ENCODE measurements at regions not wholly inside any gene's neighbourhood (a gene's known extent, or its start where the extent isn't known, plus 50 kb on each side); places are given as distances from the start of the nearest gene placed in this dataset.
A peak's percentile ranks its signal among the peaks of the same experiment; 100 is the strongest.

DNA sequence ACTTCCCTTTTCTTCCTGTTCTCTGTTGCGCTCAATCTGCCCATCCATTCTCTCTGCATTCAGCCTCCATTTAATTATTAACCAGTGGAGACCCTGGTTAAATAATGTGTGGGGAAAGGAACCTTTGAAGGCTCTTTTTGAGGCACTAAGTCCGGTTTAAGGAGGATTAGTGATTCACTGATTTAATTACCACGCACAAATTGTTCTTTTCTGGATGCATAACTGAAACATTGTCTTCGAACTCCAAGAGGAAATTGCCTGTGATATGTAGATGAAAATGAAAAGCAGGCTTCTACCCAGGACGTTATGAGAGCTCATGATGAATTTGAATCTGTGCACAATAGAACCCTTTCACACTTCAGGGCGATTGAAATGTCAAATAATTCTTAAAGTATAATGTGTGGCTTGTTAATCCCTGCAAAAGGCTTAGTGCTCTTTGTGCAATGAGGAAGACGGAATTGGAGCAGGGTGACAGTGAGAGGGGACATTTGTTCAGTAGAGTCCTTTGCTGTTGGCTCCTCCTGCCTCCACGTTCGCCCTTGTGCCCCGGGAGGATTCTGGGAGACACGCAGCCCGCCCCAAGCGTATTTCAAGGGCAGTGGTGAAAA lies 51.1 kb upstream of the ZNF236 start:
- DNase-seq, result no peak

DNA sequence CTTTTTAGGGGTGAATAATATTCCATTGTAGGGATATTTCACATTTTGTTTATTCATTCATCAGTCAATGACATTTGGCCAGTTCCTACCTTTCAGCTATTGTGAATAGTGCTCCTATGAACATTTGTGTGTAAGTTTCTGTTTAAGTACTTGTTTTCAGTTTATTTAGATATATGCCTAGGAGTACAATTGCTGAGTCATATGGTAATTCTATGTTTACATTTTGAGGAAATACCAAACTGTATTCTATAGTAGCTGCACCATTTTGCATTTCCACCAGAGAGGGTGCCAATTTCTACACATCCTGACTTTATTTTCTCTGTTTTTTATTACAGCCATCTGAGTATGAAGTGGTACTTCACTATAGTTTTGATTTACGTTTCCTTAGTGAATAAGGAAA lies 54.4 kb upstream of the ZNF236 start:
- no peak for DNase-seq

DNA sequence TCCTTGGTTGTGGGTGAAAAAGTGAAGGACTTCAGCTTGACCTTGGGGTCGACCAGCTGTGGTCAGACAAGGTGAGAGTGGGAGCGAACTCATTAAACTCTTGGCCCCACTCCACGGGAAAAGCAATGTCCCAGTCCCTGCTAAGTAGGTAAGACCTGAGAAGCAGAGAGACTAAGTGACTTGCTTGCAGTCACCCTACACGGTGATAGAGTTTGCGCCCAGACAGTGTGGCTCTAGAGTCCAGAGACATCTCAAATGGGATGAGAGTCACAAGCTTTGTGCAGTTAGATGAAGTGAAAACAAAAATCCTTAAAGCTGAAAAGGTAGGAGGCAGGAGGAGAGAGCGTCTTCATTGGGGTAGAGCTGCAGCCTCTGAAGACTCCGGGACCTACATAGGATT lies 55.9 kb upstream of the ZNF236 start:
- no peak for DNase-seq

DNA sequence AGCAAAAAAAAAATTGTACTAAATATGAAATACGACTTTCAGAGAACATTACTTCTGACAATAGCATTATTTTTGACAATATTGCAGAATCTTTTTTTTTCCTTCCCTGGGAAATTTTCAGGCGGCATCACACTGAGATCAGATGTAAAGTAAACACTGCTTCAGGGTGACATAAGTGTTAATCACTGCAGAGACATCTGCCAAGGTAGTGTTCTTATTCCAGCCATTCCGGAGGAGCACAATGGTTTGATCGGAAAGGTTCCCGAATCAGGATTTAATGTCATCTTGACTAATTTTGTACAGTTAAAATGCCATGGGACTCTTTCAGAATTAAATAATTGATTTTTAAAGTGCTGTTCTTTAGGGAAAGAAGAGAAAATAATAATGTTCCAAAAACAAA lies 56.7 kb upstream of the ZNF236 start:
- no peak for DNase-seq

DNA sequence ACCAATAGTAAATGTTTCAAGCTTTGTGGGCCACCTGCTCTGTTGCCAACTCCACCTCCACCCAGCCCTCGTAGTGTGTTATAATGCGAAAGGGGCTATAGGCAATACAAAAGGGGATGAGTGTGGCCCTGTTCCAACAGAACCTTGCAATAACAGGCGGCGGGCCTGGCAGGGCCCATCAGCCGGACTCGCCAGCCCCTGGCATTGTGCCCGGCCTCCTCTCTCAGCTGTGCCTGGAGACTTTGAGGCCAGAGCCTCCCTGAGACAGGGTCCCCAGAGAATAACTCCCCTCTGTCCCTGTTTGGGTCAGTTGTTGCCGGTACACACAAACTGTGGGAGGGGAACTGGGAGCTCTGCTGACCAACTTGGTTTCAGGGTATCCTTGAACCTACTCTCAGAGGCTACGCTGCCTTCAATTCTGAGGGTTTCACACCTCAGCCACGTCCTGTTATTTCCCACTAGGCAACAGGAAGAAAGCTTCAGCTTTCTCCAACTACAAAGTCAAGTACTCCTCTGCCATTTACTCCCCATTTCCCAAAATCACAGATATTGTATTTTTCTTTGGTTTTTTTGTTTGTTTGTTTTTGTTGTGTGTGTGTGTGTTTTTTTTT lies 58.0 kb upstream of the ZNF236 start:
- DNase-seq, result peak; percentile 29

DNA sequence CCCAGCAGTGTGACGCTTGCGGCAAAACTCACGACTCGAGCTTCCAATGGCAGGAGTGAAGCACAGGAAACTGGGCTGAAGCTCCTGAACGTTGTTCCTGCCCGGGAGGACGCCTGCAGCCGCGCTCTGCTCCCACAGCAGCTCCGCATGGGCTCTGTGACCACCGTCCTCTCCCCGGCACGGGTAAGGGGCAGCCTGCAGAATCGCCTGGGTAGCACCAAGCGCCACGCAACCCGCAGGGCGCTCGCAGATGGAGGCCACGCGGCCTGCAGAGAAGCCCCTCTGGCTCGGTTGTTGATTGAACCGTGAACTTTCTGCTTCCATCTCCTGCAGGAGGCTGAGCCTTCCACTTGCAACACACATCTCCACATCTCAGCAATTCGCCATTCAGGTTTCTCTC lies 63.3 kb upstream of the ZNF236 start:
- DNase-seq, result no peak

DNA sequence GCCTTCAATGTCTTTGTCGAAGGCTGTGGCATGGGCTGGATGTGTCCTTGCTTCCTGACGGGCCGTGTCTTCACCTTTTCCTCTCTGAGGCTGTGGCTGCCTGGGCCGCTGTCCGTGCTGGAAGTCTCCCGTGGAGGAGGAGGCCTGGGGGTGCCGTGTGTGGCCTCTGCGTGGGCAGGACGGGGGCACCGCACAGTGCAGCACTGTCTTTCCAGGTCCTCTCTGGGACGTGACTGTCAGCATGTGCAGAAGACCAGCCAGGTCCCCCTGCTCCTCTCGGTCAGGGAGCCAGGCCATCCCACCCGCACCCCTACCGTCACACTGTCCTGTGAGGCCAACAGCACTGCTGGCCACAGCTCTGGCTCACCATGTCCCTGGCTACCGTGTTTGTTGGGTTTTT lies 64.4 kb upstream of the ZNF236 start:
- no peak for DNase-seq

DNA sequence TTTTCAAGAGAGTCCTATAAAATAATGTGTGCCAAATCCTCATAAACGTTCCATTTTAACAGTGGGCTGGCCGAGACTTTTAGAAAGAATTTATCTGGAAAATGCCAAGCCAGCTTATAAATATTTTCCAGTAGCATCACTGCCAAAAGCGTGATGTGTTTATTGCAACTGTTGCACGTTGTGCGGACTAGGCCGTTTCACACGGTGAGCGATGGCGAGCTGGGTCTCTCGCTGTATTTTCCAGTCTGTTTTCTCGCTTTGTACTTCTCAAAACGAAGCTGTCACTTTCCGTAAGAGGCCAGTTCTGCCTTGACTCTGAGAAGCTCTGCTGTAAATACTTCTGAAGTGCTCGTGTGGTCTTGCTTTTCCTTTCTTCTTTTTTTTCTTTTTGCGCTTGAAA lies 65.0 kb upstream of the ZNF236 start:
- DNase-seq, result no peak

DNA sequence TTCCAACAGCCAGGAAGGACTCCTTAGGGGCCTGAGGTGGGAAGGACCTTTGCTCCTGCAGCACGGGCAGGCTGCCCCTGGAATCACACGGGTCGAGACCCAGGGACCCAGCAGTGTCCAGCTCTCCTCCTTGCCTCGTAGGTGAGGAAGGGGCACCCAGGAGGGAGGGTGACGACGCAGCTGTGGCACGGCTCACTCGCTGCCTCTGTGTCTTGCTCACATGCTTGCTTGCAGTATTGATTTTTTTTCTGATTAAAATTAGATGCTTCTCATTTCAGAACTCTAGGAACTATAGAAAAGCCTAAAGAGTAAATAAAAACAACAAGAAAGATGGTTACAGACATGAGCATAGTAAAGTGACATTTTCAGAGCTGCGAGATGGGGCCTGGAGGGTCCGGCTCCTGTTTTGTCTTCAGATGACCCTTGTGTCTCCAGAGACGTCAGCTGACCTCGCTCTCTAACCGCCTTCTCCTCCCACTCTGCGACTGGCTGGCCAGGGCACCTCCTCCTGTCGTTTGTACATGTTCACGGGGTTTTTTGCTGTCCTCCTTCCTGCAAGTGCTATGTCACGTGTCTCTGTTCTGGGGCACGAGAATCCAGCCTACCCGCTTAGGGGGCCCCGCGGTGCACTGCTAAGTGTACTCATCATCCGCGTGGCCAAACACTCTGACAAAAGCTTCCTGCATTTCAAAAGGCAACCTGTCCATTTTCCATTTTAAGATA lies 65.7 kb upstream of the ZNF236 start:
- DNase-seq, result peak; percentile 58

DNA sequence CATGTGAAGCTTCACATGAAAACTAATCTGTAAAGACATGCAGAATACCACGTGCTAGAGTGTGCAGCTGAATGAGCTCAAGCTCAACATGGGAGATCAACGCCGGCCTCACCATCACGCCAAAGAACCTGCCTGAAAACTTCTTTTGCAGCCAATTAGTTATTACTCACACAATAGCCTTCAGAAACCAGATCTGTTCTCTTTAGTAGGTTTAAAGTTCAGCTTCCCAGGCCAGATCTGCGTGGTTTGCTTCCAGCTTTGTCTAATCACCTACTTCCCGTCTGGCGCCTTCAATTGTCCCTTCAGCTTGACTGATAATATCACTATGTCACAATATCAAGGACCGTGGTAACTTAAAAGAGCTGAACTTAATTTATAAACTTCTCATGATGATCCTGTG lies 68.0 kb upstream of the ZNF236 start:
- DNase-seq, result no peak

DNA sequence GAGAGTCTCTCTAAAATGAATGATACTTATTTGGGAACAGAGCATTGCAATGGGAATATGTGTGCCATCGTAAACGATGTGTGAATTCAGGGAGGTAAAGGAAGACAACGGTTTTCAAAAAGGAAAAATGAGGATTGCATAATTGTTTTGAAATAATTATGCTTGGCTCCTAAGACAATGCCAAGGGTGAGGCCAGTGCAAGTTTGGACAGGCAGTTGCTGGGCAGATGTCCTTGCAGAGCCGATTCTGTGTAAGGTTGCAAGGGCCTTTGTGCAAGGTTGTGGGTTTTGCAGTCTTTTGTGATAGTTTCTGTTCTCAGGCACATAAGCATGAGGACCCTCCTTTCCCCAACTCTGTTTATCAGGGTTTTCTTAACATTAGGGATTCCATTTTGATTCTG lies 70.0 kb upstream of the ZNF236 start:
- no peak for DNase-seq

DNA sequence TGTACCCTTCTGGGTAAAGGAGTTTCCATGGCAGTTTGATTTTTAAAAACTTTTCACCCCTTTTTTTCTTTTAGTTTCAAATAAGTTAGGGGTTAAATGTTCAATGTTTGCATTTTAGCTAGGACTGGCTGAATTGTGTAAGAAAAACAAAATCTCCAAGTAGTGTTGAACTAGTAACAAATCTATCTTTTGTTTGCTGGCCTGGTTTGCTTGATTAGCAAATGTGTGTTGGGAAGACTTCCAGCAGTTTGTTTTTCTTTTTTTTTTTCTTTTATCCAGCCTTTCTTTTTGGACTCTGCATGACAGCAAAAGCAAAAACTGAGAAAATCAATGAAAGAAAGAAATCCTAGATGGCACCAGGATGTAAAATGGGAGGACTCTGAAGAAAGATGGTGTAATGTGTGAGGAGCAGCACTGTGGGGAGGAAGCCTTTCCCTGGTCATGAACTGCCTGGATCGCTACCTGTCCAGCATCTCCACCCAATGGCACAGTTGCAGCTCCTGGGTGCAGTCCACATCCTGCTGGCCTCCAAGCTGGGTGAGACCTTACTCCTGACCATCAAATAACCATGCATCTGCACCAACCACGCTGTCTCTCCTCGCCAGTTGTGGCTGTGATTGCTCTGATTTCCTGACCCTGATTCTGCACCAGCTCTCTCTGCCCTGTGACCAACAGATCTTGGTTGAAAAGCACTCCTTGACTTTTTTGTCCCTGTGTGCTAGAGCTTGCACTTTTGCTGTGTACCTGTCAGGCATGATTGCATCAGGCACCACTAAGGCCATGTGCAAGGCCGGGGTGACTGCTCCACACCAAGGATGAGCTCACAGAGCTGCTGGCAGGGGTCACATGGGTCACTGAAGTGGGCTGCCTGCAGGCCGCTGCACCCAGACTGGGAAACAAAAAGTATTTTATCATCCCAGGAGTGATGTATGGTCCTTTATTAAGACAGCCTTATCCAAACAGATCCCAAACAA lies 71.2 kb upstream of the ZNF236 start:
- no peak for DNase-seq

DNA sequence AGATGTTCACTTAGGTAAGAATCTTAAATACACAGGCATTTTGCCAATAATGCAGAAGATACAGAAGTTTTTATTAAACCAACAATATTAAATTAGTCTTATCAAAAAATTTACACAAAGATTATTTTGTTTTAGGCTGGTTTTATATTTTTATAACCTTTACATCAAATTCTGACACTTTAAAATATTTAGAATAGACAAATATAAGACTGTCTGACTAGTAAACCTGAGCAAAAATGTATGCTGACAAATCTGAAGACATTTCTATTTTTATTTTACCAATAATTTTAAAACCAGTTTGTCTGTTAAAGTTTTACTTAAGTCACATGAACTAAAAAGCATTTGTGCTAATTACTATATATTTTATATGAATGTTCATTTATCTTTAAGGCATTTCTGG lies 72.1 kb upstream of the ZNF236 start:
- DNase-seq, result no peak

DNA sequence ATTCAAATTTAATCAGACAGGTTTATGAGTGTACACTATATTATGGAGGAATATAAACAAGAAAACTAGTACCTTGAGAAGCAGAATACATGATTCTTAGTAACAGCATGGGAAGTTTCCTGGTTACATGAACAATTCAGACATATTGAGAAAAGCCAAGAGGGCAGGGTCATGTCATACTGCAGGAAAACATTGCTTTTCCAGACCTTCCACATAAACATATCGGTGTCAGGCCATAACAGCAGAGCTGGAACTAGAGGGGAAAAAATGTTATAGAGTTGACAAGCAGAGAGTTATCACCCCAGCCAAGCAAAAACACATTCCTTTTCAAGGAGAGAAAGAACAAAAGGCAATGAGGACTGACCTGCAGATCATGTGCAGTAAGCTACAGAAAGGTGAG lies 74.7 kb upstream of the ZNF236 start:
- DNase-seq, result no peak

DNA sequence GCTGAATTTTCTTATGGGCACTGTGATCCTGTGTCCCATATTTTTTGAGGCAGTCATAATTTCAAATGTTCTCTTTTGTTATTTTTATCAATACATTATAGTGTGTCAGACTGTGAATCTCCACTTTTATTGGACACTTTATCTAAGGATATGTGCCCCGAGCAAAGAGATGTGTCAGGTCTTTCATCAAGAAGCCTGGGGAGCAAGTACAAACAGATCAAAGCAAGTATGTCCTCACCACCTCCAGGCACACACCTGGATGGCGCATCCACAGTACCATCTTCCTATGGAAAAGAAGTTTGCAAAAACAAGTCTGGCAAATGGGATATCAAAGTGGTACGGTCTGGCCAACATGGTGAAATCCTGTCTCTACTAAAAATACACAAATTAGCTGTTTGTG lies 81.0 kb upstream of the ZNF236 start:
- DNase-seq, result no peak

DNA sequence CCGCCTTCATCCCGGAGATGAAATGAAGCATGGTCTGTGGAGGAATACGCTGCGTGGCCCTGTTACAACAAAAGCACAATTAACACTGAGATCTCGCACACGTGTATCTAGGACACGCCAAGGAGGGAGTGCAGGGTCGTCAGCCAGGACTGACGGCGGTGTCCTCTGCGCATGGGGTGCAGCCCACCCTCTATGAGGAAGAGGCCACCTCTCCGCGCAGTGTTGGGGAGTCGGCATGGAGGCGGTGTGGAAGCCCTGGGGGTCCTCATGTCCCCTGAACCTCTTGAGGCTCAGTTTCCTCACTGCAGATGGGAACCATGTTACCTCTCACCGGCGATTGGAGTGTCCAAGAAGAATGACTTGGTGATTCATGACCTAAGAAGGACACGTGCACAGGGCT lies 86.0 kb upstream of the ZNF236 start:
- no peak for DNase-seq

DNA sequence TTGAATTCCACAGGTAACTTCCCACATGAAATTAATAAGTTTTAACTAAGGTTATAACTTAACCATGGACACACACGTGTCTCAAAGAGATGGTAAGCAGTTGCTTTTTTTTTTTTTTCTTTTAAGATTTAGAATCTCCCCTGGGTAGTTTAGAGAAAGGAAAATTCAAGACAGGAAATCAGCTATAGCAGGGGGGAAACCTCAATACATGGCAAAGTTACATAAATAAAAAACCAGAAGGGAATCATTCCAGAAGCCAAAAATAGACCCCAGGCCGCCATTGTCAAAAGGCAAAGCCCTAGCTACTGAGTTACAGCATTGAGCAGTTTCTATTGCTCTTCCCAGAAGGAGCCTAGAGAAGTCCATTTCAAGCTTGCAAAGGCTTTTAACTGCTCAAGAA lies 91.5 kb upstream of the ZNF236 start:
- no peak for DNase-seq

DNA sequence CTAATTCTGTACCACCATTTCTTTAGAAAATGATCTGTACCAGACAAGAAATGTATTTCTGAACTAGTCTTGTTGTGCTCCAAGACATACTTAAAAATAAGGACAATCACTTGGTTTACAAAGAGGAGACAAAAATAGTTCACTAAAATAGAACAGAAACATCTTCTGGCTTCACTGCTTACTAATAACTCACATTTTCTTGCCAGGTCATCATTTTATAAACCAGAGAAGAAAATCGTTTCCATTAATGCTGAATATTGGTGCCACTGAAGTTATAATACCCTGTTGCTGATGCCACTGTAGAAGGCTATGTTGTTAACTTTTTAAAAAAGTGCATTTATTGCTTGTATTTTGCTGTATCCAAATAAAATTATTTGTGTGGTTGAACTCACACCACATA lies 94.8 kb upstream of the ZNF236 start:
- no peak for DNase-seq

DNA sequence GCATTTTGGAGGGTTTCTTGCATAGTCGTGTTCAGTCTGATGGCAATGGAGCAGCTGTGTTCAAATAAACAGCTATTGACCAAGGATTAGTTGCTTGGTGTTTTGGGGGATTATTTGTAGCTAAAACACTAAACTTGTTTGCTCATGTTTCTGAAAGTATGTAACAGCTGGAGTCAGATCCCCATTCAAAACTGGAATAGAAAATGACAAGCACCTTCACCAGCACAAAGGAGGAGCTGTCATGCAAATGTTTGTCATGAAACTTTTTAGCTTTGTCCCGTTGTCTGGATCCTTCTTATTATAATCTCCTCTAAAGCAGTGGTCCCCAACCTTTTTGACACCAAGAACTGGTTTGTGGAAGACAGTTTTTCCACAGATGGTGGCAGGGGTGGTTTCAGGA lies 96.9 kb upstream of the ZNF236 start:
- DNase-seq, result no peak

DNA sequence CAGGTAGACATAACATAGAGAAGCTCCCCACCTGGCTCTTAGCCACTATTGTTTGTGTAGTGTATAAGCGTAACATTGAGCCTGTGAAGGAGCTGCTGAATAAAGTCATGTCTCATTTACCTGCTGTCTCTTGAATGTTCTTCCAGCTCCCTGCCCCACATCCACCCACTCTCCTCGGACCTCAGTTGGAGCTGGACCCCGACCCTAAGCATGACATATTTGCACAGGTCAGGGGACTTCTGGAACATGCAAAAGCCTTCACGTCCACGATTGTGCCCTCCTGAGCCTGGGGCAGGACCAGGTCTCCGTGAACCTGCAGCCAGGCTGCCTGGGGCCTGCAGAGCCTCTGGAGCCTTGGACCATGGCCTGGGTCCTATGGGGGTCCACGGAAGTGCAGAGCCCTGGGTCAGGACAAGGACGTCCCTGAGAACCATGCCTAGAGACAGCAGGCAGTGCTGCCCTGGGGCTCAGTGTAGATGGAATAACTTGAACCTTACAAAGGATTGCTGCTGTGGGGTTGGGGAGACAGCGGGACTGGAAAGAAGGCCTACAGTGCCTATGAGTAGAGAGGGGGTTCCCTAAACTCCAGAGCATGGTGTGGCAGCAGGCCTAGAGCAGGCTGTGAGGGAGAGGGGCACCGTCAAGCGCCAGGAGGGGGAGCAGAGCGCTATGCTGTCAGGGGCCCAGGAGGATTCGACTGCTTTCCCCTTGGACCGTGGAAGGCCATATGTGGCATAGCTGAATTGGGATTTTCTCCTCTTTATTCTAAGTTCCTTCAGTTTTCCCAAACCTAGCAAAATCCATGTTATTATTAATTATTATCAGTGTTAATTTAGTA lies 99.9 kb upstream of the ZNF236 start:
- no peak for DNase-seq

DNA sequence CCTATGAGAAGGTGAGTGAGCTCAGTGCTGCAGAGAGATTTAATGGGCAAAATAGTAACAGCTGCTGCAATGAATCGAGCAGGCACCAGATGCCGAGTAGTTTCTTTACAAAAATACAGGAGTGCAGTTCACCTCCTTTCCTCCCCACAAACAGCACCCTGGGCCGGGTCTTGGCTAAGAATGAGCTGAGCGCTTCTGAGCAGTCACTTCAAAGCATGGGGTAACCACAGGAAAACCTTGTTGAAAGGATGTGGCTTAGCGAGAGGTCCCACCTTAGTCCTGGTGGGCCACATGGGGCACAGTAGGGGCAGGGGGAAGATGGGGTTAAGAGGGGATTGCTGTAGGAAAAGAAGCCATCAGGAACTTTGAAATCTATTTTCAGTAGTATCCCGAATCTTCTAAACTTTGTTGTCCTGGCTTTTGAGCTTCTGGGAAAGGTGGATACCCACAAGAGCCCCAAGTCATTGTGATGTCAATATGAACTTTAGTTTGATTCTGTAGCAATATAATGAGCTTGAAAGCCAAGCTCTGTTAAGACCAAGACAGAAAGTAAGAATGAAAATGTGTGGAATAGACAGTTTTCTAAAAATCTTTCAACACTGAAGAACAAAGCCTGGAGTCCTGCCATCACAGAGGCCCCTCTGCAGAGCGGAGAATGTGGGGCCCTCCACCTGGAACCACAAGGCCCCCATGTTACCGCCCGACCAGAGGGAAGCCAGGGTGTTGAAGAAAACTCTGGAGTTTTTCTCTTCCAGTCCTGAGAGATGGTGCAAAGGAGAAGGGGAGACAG lies 101.0 kb upstream of the ZNF236 start:
- no peak for DNase-seq

DNA sequence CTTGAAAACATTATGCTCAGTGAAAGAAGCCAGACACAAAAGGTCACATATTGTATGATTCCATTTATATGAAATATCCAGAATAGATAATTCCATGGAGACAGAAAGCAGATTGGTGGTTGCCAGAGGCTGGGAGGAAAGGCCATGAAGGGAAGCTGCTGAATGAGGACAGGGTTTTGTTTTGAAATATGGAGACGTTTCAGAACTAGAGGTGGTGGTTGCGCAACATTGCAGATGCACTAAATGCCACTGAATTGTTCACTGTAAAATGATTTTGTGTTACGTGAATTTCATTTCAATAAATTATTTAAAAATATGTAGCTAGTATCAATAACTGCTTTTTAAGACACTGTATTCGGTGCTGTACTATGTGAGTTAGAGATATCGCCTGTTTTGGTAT lies 101.7 kb upstream of the ZNF236 start:
- no peak for DNase-seq
